Right atrium auricular region (tissue), 2 donors: ENCODE measurements at regions not wholly inside any gene's neighbourhood (a gene's known extent, or its start where the extent isn't known, plus 50 kb on each side); places are given as distances from the start of the nearest gene placed in this dataset.

Source experiments
- DNase-seq: peaks from one replicate; pipeline ENCODE4 v3.0.0-alpha.2; 2019; ENCODE audit warnings: low spot score
- H3K27ac ChIP-seq, 2 donors: fragments of 200-600 bp; sonication (generic); 1 replicate in 1 of 2; 2 replicates in 1 of 2; pipeline ENCODE4 v1.5.1; 2016 to 2019
- H3K27me3 ChIP-seq, 2 donors: fragments of 200-600 bp; sonication (generic); one replicate each; pipeline versions ENCODE4 v1.5.1 to v1.6.0; 2017 to 2019
- H3K36me3 ChIP-seq: fragments of 200-600 bp; sonication (generic); one replicate; pipeline ENCODE4 v1.5.1; 2016
- H3K4me1 ChIP-seq, 2 donors: fragments of 200-600 bp; sonication (generic); one replicate each; pipeline versions ENCODE4 v1.5.1 to v1.6.0; 2017 to 2019
- H3K4me3 ChIP-seq, 2 donors: fragments of 200-600 bp; sonication (generic); 1 replicate in 1 of 2; 2 replicates in 1 of 2; pipeline ENCODE4 v1.5.1; 2017 to 2019; ENCODE audit warnings: mild to moderate bottlenecking in 1 of 2, moderate library complexity in 1 of 2
- H3K9me3 ChIP-seq, 2 donors: fragments of 200-600 bp; sonication (generic); one replicate each; pipeline ENCODE4 v1.5.1; 2019
- CTCF ChIP-seq, 2 donors: fragments of 200-600 bp; sonication (generic); IDR thresholded peaks; one replicate each; pipeline ENCODE4 v1.5.1; 2019; ENCODE audit warnings: antibody characterized with exemption in 2 of 2

- no peak for TF ChIP-seq CTCF (IDR thresholded peaks at IDR 0.05)
- H3K27me3 ChIP-seq: no peaks in the 10 kb centered on the region
- H3K27ac ChIP-seq: no peak overlapping the region
- H3K36me3 ChIP-seq: no peaks in the 10 kb centered on the region
- H3K4me3 ChIP-seq: no peak overlapping the region
- no peaks in the 10 kb centered on the region for H3K9me3 ChIP-seq
- DNase-seq: no peak
- no peaks in the 10 kb centered on the region for H3K4me1 ChIP-seq
These were observed 272.0 kb upstream of the DSEL start for GRCh38 chr18:67788310-67789164.

- Histone ChIP-seq H3K27me3 (no peaks in the 10 kb centered on the region), H3K9me3 (no peaks in the 10 kb centered on the region), H3K4me3 (no peak overlapping the region), H3K36me3 (no peaks in the 10 kb centered on the region), H3K4me1 (no peaks in the 10 kb centered on the region), H3K27ac (no peak overlapping the region)
- DNase-seq: no peak
- TF ChIP-seq CTCF (IDR thresholded peaks at IDR 0.05): no peak
These were observed 266.9 kb upstream of the DSEL start for GRCh38 chr18:67783196-67783946.

GRCh38 chr18:67778016-67778415 lies 261.5 kb upstream of the DSEL start:
- DNase-seq: no peak
- no peaks in the 10 kb centered on the region for H3K9me3 ChIP-seq

GRCh38 chr18:67776929-67777328 lies 260.4 kb upstream of the DSEL start:
- Histone ChIP-seq H3K27ac (no peak overlapping the region), H3K36me3 (no peaks in the 10 kb centered on the region), H3K27me3 (no peaks in the 10 kb centered on the region), H3K4me3 (no peak overlapping the region), H3K4me1 (no peaks in the 10 kb centered on the region), H3K9me3 (no peaks in the 10 kb centered on the region)
- DNase-seq: no peak
- no peak for TF ChIP-seq CTCF (IDR thresholded peaks at IDR 0.05)

More at GRCh38 chr18:67778016-67778415, 261.5 kb upstream of the DSEL start:
- H3K36me3 ChIP-seq: no peaks in the 10 kb centered on the region
- no peak overlapping the region for H3K27ac ChIP-seq
- H3K27me3 ChIP-seq: no peaks in the 10 kb centered on the region
- H3K4me3 ChIP-seq: no peak overlapping the region
- no peaks in the 10 kb centered on the region for H3K4me1 ChIP-seq
- no peak for TF ChIP-seq CTCF (IDR thresholded peaks at IDR 0.05)

- no peaks in the 10 kb centered on the region for H3K4me1 ChIP-seq
- no peaks in the 10 kb centered on the region for H3K36me3 ChIP-seq
- no peaks in the 10 kb centered on the region for H3K27me3 ChIP-seq
- H3K4me3 ChIP-seq: no peak overlapping the region
- DNase-seq: no peak
- TF ChIP-seq CTCF (IDR thresholded peaks at IDR 0.05): no peak
- no peaks in the 10 kb centered on the region for H3K9me3 ChIP-seq
- H3K27ac ChIP-seq: no peak overlapping the region
These were observed 254.8 kb upstream of the DSEL start for GRCh38 chr18:67771271-67771670.
